ENCODE measurements at regions not wholly inside any gene's neighbourhood (a gene's known extent, or its start where the extent isn't known, plus 50 kb on each side); places are given as distances from the start of the nearest gene placed in this dataset.

- TF ChIP-seq USF2 (CRISPR knock-in tag; IDR thresholded peaks at IDR 0.05): no peak
- TF ChIP-seq KAT7 (CRISPR knock-in tag; IDR thresholded peaks at IDR 0.05; ENCODE audit: borderline replicate concordance): no peak
- TF ChIP-seq CTCF (IDR thresholded peaks at IDR 0.05): no peak
- TF ChIP-seq ELF4 (CRISPR knock-in tag; IDR thresholded peaks at IDR 0.05; ENCODE audit: low read depth): no peak
- TF ChIP-seq E2F1 (CRISPR knock-in tag; IDR thresholded peaks at IDR 0.05): no peak
- TF ChIP-seq ATF1 (CRISPR knock-in tag; IDR thresholded peaks at IDR 0.05): no peak
- no peak for TF ChIP-seq ATF6 (CRISPR knock-in tag; IDR thresholded peaks at IDR 0.05)
- TF ChIP-seq ZNF671 (CRISPR knock-in tag; IDR thresholded peaks at IDR 0.05): no peak
- no peak for TF ChIP-seq NR3C1 (CRISPR knock-in tag; conservative IDR thresholded peaks at IDR 0.05; ENCODE audit: low read depth)
- TF ChIP-seq ZNF281 (CRISPR knock-in tag; IDR thresholded peaks at IDR 0.05): no peak
- TF ChIP-seq ATF3 (CRISPR knock-in tag; conservative IDR thresholded peaks at IDR 0.05): no peak
- TF ChIP-seq OVOL2 (CRISPR knock-in tag; IDR thresholded peaks at IDR 0.05; ENCODE audit: borderline replicate concordance): no peak
- TF ChIP-seq ESRRA (CRISPR knock-in tag; IDR thresholded peaks at IDR 0.05; ENCODE audit: borderline replicate concordance): no peak
- TF ChIP-seq ZNF263 (CRISPR knock-in tag; IDR thresholded peaks at IDR 0.05; ENCODE audit: low read depth): no peak
Measured at GRCh38 chr3:137131081-137131480, 173.3 kb downstream of the IL20RB start.

All from WTC11 (cell line).